HepG2 (cell line): ENCODE measurements at regions not wholly inside any gene's neighbourhood (a gene's known extent, or its start where the extent isn't known, plus 50 kb on each side); places are given as distances from the start of the nearest gene placed in this dataset.
A peak's percentile ranks its signal among the peaks of the same experiment; 100 is the strongest.

Experiments used
- ATF5 ChIP-seq: sonication (generic); formaldehyde crosslinking; IDR thresholded peaks from 2 replicates; pipeline ENCODE4 v1.4.0; 2020; ENCODE audit warnings: mild to moderate bottlenecking, low read depth, missing genetic modification reagents
- ATRX ChIP-seq: sonication (generic); formaldehyde crosslinking; IDR thresholded peaks from 2 replicates; pipeline ENCODE4 v1.4.0; 2020; ENCODE audit warnings: missing genetic modification reagents, borderline replicate concordance
- FOXP1 ChIP-seq, 2 experiments: fragments of 450-650 bp in 1 of 2; IDR thresholded peaks; 2 replicates each; pipeline ENCODE4 v1.6.1; 2017 to 2018; ENCODE audit warnings: antibody characterized with exemption in 1 of 2
- GPN1 ChIP-seq: sonication (generic); formaldehyde crosslinking; IDR thresholded peaks from 2 replicates; pipeline ENCODE4 v1.5.1; 2020; ENCODE audit warnings: missing genetic modification reagents, borderline replicate concordance
- MTERF4 ChIP-seq: sonication (generic); formaldehyde crosslinking; IDR thresholded peaks from 2 replicates; pipeline ENCODE4 v1.8.0; 2023; ENCODE audit warnings: mild to moderate bottlenecking, missing genetic modification reagents
- MYNN ChIP-seq: sonication (generic); formaldehyde crosslinking; IDR thresholded peaks from 2 replicates; pipeline ENCODE4 v1.4.0; 2020; ENCODE audit warnings: mild to moderate bottlenecking, low read depth, missing genetic modification reagents
- NCOR1 ChIP-seq: fragments of 200-600 bp; sonication (generic); IDR thresholded peaks from 2 replicates; pipeline ENCODE4 v1.7.0; 2017; ENCODE audit warnings: antibody characterized with exemption, low read length, borderline replicate concordance
- SMARCC2 ChIP-seq: fragments of 450-650 bp; IDR thresholded peaks from 2 replicates; pipeline ENCODE4 v1.6.1; 2017; ENCODE audit warnings: antibody characterized with exemption, mild to moderate bottlenecking
- THAP11 ChIP-seq: IDR thresholded peaks from 2 replicates; pipeline ENCODE4 v1.6.1; 2016; ENCODE audit warnings: missing biosample characterization, missing genetic modification reagents
- WIZ ChIP-seq: sonication (generic); formaldehyde crosslinking; IDR thresholded peaks from 2 replicates; pipeline ENCODE4 v1.5.1; 2020; ENCODE audit warnings: mild to moderate bottlenecking, missing genetic modification reagents
- ZHX2 ChIP-seq, 2 experiments: sonication (generic) in 1 of 2; formaldehyde crosslinking in 1 of 2; IDR thresholded peaks; 2 replicates each; pipeline versions ENCODE4 v1.6.1 to v1.9.0; 2014 to 2022; ENCODE audit warnings: antibody characterized with exemption in 1 of 2, borderline replicate concordance in 1 of 2, inconsistent platforms in 1 of 2, low read depth in 1 of 2, missing genetic modification reagents in 1 of 2
- ZNF10 ChIP-seq: sonication (generic); formaldehyde crosslinking; IDR thresholded peaks from 2 replicates; pipeline ENCODE4 v1.4.0; 2020; ENCODE audit warnings: mild to moderate bottlenecking, low read depth, missing genetic modification reagents, borderline replicate concordance
- ZNF143 ChIP-seq: sonication (generic); formaldehyde crosslinking; IDR thresholded peaks from 2 replicates; pipeline ENCODE4 v1.4.0; 2020; ENCODE audit warnings: missing genetic modification reagents
- ZNF543 ChIP-seq: sonication (generic); formaldehyde crosslinking; IDR thresholded peaks from 2 replicates; pipeline ENCODE4 v1.4.0; 2020; ENCODE audit warnings: mild to moderate bottlenecking, missing genetic modification reagents
- ZNF562 ChIP-seq: sonication (generic); formaldehyde crosslinking; IDR thresholded peaks from 2 replicates; pipeline ENCODE4 v1.8.0; 2022; ENCODE audit warnings: missing genetic modification reagents, borderline replicate concordance
- ZNF564 ChIP-seq: sonication (generic); formaldehyde crosslinking; IDR thresholded peaks from 2 replicates; pipeline ENCODE4 v1.8.1; 2023; ENCODE audit warnings: mild to moderate bottlenecking, missing genetic modification reagents
- ZNF580 ChIP-seq: IDR thresholded peaks from 2 replicates; pipeline ENCODE4 v1.6.1; 2016; ENCODE audit warnings: low read depth, borderline replicate concordance
- ZNF713 ChIP-seq: sonication (generic); formaldehyde crosslinking; IDR thresholded peaks from 2 replicates; pipeline ENCODE4 v1.4.0; 2020; ENCODE audit warnings: mild to moderate bottlenecking, missing genetic modification reagents
- ZNF772 ChIP-seq: sonication (generic); formaldehyde crosslinking; IDR thresholded peaks from 2 replicates; pipeline ENCODE4 v1.5.0; 2020; ENCODE audit warnings: mild to moderate bottlenecking, missing genetic modification reagents
- ZNF839 ChIP-seq: sonication (generic); formaldehyde crosslinking; IDR thresholded peaks from 2 replicates; pipeline ENCODE4 v1.4.0; 2020; ENCODE audit warnings: missing genetic modification reagents, mild to moderate bottlenecking, borderline replicate concordance

GRCh38 chr20:50400705-50401586 lies 109.2 kb upstream of the PTPN1 start (continued):
- no peak for TF ChIP-seq NCOR1
- no peak; the same call in 1 of the 2 replicates for TF ChIP-seq ZNF143 (CRISPR knock-in tag)
- TF ChIP-seq ZNF10 (CRISPR knock-in tag) = no peak
- TF ChIP-seq THAP11 (CRISPR knock-in tag) = no peak
- TF ChIP-seq ZNF562 (CRISPR knock-in tag) = no peak
- TF ChIP-seq ZNF564 (CRISPR knock-in tag) = 0 out of 2 replicates have a peak, but pooled peaks have one; percentile 7
- no peak; the same call in 1 of the 2 replicates for TF ChIP-seq ZNF713 (CRISPR knock-in tag)
- TF ChIP-seq SMARCC2 = no peak
- TF ChIP-seq ZHX2 (IDR thresholded peaks at IDR 0.05; ENCODE audit: low read depth) = no peak
- no peak for TF ChIP-seq ZHX2 (CRISPR knock-in tag; IDR thresholded peaks at IDR 0.05; ENCODE audit: borderline replicate concordance)
- TF ChIP-seq FOXP1 (IDR thresholded peaks at IDR 0.05) = no peak
- TF ChIP-seq FOXP1 (CRISPR knock-in tag; IDR thresholded peaks at IDR 0.05) = peak; percentile 76
- TF ChIP-seq ATRX (CRISPR knock-in tag) = no peak
- no peak for TF ChIP-seq GPN1 (CRISPR knock-in tag)
- no peak for TF ChIP-seq ZNF543
- 0 out of 2 replicates have a peak, but pooled peaks have one; percentile 13 for TF ChIP-seq ATF5
- 0 out of 2 replicates have a peak, but pooled peaks have one; percentile 9 for TF ChIP-seq MTERF4 (CRISPR knock-in tag)
- no peak for TF ChIP-seq ZNF772 (CRISPR knock-in tag)
- TF ChIP-seq MYNN (CRISPR knock-in tag) = no peak
- TF ChIP-seq WIZ = no peak
- TF ChIP-seq ZNF839 (CRISPR knock-in tag) = no peak
- TF ChIP-seq ZNF580 (CRISPR knock-in tag) = no peak
